ENCODE measurements at regions not wholly inside any gene's neighbourhood (a gene's known extent, or its start where the extent isn't known, plus 50 kb on each side); places are given as distances from the start of the nearest gene placed in this dataset.

GRCh38 chr12:116472193-116472592, 87.0 kb upstream of the MAP1LC3B2 start:
- POLR2A ChIA-PET = no interaction called here
- Histone ChIP-seq H3K36me3 (ENCODE audit: control insufficient read depth in 2 of 2, insufficient read depth in 1 of 2, low read length in 2 of 2) (no peaks in the 10 kb centered on the region), H3K27ac (ENCODE audit: extremely low read depth, low read depth, low read length) (no peak overlapping the region)

GRCh38 chr12:116473416-116473815, 85.8 kb upstream of the MAP1LC3B2 start:
- POLR2A ChIA-PET = interaction anchor here (0.6 kb wide), 1 partner anchor 25 kb away, joined by 4 read pairs; no protein-coding TSS in a partner anchor
- Histone ChIP-seq H3K4me1 (ENCODE audit: control insufficient read depth, insufficient read depth, low read length) (no peaks in the 10 kb centered on the region), H3K9me3 (ENCODE audit: control insufficient read depth, insufficient read depth, low read depth, low read length) (no peaks in the 10 kb centered on the region), H3K27ac (ENCODE audit: extremely low read depth, low read depth, low read length) (no peak overlapping the region), H3K36me3 (ENCODE audit: control insufficient read depth in 2 of 2, insufficient read depth in 1 of 2, low read length in 2 of 2) (no peaks in the 10 kb centered on the region), H3K4me3 (ENCODE audit: low read depth, low read length) (no peak overlapping the region)
- TF ChIP-seq ZNF169 (tag by site-specific recombination; IDR thresholded peaks at IDR 0.05) (no peak), ZNF530 (tag by site-specific recombination; IDR thresholded peaks at IDR 0.05; ENCODE audit: low read depth) (no peak), ZNF549 (tag by site-specific recombination; IDR thresholded peaks at IDR 0.05) (peak; percentile 43; the same call in 1 of the 2 replicates), ZNF274 (IDR thresholded peaks at IDR 0.05; ENCODE audit: low read length) (no peak), ZNF274 (tag by site-specific recombination; IDR thresholded peaks at IDR 0.05; ENCODE audit: borderline replicate concordance) (no peak), ZBTB6 (tag by site-specific recombination; IDR thresholded peaks at IDR 0.05) (no peak), ZNF266 (tag by site-specific recombination; IDR thresholded peaks at IDR 0.05; ENCODE audit: low read depth) (no peak), ZNF202 (tag by site-specific recombination; IDR thresholded peaks at IDR 0.05; ENCODE audit: borderline replicate concordance) (no peak)
- TF ChIP-seq, protein P1, sequence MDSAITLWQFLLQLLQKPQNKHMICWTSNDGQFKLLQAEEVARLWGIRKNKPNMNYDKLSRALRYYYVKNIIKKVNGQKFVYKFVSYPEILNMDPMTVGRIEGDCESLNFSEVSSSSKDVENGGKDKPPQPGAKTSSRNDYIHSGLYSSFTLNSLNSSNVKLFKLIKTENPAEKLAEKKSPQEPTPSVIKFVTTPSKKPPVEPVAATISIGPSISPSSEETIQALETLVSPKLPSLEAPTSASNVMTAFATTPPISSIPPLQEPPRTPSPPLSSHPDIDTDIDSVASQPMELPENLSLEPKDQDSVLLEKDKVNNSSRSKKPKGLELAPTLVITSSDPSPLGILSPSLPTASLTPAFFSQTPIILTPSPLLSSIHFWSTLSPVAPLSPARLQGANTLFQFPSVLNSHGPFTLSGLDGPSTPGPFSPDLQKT (IDR thresholded peaks at IDR 0.05; ENCODE audit: borderline replicate concordance, low read depth, low read length) = no peak
- TF ChIP-seq, protein P2, sequence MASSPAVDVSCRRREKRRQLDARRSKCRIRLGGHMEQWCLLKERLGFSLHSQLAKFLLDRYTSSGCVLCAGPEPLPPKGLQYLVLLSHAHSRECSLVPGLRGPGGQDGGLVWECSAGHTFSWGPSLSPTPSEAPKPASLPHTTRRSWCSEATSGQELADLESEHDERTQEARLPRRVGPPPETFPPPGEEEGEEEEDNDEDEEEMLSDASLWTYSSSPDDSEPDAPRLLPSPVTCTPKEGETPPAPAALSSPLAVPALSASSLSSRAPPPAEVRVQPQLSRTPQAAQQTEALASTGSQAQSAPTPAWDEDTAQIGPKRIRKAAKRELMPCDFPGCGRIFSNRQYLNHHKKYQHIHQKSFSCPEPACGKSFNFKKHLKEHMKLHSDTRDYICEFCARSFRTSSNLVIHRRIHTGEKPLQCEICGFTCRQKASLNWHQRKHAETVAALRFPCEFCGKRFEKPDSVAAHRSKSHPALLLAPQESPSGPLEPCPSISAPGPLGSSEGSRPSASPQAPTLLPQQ (tag by site-specific recombination; IDR thresholded peaks at IDR 0.05) = no peak
- CTCF ChIA-PET = no interaction called here

More at GRCh38 chr12:116472193-116472592, 87.0 kb upstream of the MAP1LC3B2 start:
- no peak overlapping the region for H3K4me3 ChIP-seq (ENCODE audit: low read depth, low read length)
- H3K9me3 ChIP-seq (ENCODE audit: control insufficient read depth, insufficient read depth, low read depth, low read length) = no peaks in the 10 kb centered on the region
- TF ChIP-seq ZNF529 (tag by site-specific recombination; IDR thresholded peaks at IDR 0.05; ENCODE audit: insufficient replicate concordance) (no peak), SCRT2 (tag by site-specific recombination; IDR thresholded peaks at IDR 0.05) (no peak), ZNF843 (tag by site-specific recombination; IDR thresholded peaks at IDR 0.05) (no peak), KLF7 (tag by site-specific recombination; IDR thresholded peaks at IDR 0.05; ENCODE audit: borderline replicate concordance) (no peak), BCL11B (tag by site-specific recombination; IDR thresholded peaks at IDR 0.05; ENCODE audit: low read depth) (no peak), RBAK (tag by site-specific recombination; IDR thresholded peaks at IDR 0.05) (no peak), ZNF157 (tag by site-specific recombination; IDR thresholded peaks at IDR 0.05) (no peak), ZBTB7A (tag by site-specific recombination; IDR thresholded peaks at IDR 0.05; ENCODE audit: low read depth) (no peak), ZBTB6 (tag by site-specific recombination; IDR thresholded peaks at IDR 0.05) (no peak), ZBTB48 (tag by site-specific recombination; IDR thresholded peaks at IDR 0.05) (no peak), GLI2 (tag by site-specific recombination; IDR thresholded peaks at IDR 0.05; ENCODE audit: borderline replicate concordance, low read depth) (no peak), ZNF76 (tag by site-specific recombination; IDR thresholded peaks at IDR 0.05; ENCODE audit: borderline replicate concordance, low read depth) (no peak)
- TF ChIP-seq, protein P3, sequence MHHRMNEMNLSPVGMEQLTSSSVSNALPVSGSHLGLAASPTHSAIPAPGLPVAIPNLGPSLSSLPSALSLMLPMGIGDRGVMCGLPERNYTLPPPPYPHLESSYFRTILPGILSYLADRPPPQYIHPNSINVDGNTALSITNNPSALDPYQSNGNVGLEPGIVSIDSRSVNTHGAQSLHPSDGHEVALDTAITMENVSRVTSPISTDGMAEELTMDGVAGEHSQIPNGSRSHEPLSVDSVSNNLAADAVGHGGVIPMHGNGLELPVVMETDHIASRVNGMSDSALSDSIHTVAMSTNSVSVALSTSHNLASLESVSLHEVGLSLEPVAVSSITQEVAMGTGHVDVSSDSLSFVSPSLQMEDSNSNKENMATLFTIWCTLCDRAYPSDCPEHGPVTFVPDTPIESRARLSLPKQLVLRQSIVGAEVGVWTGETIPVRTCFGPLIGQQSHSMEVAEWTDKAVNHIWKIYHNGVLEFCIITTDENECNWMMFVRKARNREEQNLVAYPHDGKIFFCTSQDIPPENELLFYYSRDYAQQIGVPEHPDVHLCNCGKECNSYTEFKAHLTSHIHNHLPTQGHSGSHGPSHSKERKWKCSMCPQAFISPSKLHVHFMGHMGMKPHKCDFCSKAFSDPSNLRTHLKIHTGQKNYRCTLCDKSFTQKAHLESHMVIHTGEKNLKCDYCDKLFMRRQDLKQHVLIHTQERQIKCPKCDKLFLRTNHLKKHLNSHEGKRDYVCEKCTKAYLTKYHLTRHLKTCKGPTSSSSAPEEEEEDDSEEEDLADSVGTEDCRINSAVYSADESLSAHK (tag by site-specific recombination; IDR thresholded peaks at IDR 0.05) = no peak
- CTCF ChIA-PET = no interaction called here
- H3K4me1 ChIP-seq (ENCODE audit: control insufficient read depth, insufficient read depth, low read length) = no peaks in the 10 kb centered on the region
